AG04449 (cell line): ENCODE measurements at regions not wholly inside any gene's neighbourhood (a gene's known extent, or its start where the extent isn't known, plus 50 kb on each side); places are given as distances from the start of the nearest gene placed in this dataset.
A peak's percentile ranks its signal among the peaks of the same experiment; 100 is the strongest.

Experiments
- CTCF ChIA-PET: fragments of 350-600 bp; formaldehyde crosslinking; extraction: SDS; loops from one replicate; lab custom pipeline; 2021; ENCODE audit warnings: antibody characterized with exemption; lab: Yijun Ruan, JAX
- POLR2A ChIA-PET: fragments of 400-600, 350-600 bp; formaldehyde crosslinking; extraction: SDS; loops from one replicate; lab custom pipeline; 2020; ENCODE audit warnings: antibody characterized with exemption, inconsistent platforms; lab: Yijun Ruan, JAX
- DNase-seq: peaks from one replicate; pipeline ENCODE4 v3.0.0-alpha.2; 2010; ENCODE audit warnings: low read depth, low spot score
- H3K4me3 ChIP-seq: 2 replicates; pipeline ENCODE4 v1.5.1; 2011; ENCODE audit warnings: low read depth, mild to moderate bottlenecking, control low read depth, low read length
- TF ChIP-seq, protein P1 (sequence below): IDR thresholded peaks from one replicate; pipeline ENCODE4 v1.5.1; 2011; ENCODE audit warnings: mild to moderate bottlenecking, moderate library complexity, low read length, control low read depth, inconsistent platforms; ENCODE audit not compliant: insufficient read depth; ENCODE audit errors: missing control alignments

DNA sequence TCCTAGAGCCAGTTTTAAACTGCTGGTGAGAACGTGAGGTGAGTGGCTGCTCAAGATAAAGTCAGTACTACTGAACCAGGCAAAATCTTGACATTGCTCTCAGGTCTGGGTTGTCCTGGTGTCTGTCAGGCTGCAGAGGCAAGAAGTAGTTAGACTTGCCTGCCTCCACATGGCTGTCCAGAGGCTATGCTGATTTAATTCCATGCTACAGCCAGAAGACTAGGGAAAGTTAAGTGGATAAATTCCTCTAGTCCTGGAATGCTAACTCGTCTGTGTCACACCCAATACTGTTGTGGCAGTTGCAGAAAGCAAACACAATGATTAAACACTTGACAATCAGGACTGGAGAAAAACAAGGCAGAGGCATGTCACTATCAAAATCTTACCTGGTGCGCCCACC is 118.9 kb downstream of the ACER2 start:
- CTCF ChIA-PET = no interaction called here
- DNase-seq = no peak
- no peak overlapping the region for H3K4me3 ChIP-seq
- TF ChIP-seq, protein P1, sequence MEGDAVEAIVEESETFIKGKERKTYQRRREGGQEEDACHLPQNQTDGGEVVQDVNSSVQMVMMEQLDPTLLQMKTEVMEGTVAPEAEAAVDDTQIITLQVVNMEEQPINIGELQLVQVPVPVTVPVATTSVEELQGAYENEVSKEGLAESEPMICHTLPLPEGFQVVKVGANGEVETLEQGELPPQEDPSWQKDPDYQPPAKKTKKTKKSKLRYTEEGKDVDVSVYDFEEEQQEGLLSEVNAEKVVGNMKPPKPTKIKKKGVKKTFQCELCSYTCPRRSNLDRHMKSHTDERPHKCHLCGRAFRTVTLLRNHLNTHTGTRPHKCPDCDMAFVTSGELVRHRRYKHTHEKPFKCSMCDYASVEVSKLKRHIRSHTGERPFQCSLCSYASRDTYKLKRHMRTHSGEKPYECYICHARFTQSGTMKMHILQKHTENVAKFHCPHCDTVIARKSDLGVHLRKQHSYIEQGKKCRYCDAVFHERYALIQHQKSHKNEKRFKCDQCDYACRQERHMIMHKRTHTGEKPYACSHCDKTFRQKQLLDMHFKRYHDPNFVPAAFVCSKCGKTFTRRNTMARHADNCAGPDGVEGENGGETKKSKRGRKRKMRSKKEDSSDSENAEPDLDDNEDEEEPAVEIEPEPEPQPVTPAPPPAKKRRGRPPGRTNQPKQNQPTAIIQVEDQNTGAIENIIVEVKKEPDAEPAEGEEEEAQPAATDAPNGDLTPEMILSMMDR = no peak
- POLR2A ChIA-PET = no interaction called here

DNA sequence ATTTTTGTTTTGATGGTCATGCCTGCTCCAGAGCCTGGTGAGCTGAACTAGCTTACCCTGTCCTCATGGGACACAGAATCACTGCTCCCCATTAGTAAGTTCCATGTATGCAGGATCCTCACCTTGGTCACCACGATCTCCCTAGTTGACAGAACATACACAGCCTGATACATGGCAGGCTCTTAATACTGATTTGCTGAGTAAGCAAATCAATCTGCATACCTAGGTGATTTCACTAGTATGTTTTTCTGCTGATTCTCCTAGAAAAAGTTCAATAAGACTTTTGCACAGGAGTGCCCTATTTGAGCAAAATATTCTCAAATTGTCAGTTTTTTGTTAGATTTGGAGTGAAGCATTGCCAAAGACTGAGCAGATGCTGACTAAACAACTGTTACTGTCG is 113.7 kb downstream of the ACER2 start:
- ChIA-PET CTCF (no interaction called here), POLR2A (no interaction called here)
- H3K4me3 ChIP-seq = no peak overlapping the region
- TF ChIP-seq, protein P1 = no peak
- DNase-seq = no peak

DNA sequence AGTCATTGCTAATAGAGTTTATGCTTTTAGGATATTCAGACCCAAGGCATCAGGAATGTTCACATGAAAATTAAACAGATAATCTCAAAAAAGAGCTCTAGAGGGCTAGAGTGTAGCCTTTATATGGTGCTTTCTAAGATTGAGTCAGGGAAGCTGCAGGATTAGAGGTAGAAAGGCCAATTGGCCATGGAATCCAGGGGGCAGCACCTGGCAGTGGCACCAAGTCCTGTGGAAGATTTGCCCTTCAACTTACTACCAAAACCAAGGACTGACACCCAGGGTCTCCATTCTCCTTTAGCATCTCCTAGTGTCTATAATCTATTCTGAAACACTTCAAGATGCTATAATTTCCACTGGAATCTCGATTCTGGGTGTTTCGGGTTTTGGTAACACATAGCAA is 112.4 kb downstream of the ACER2 start:
- H3K4me3 ChIP-seq = no peak overlapping the region
- DNase-seq = no peak
- CTCF ChIA-PET = no interaction called here
- TF ChIP-seq, protein P1 = no peak
- POLR2A ChIA-PET = no interaction called here

DNA sequence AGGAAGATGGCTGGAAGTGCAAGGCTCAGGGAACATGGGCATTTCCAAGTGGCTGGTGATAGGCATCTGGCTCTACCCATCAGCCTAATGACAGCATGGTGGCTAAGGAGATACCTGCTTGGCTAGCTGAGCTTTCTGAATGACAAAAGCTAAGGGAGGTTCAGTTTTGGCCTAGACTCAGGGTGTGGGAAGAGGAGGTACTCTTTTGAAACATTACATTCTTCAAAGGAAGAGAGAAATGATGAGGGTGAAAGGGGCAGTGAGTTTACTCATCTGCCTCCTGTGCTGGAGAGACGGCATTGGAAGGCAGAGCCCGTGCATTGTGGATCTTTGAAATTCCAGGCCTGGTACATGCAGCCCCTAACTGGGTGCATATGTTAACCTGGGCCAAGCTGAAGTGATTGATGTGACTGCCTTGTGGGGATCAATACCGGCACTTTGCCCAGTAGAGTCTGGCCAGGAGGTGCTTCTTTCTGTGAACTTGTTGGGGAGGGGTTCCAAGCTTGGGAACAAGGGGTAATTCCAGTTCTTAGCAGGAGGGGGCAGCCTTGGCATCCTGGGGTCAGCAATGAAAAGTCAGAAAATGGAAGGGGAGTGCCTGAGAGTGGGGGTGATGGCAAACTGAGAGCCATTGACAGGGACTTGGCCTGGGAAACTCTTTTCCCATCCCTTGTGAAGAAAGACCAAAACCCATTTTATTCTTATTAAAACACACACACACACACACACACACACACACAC is 108.6 kb downstream of the ACER2 start:
- CTCF ChIA-PET = no interaction called here

DNA sequence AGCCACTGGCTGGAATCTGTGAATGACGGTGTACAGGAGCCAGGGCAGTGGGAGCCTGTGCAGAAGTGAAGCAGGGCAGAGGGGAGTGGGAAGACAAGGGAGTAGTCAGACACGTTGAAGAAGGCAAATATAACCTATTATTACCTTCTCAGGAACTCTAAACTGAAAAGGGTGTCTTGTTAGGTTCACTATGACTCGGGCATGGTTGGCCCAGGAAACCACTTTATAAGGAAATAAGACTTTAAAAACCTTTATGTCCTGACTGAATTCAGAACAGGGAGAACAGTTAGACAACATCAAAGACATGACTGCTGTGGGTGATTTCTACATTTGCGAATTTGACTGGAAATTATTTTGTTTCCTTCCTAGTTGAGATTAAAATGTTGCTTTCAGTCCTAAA is 107.5 kb downstream of the ACER2 start:
- POLR2A ChIA-PET = no interaction called here
- CTCF ChIA-PET = no interaction called here
- TF ChIP-seq, protein P1 = no peak
- H3K4me3 ChIP-seq = no peak overlapping the region
- no peak for DNase-seq

More for the DNA sequence above, 108.6 kb downstream of the ACER2 start:
- POLR2A ChIA-PET = no interaction called here
- no peak for DNase-seq
- H3K4me3 ChIP-seq = no peak overlapping the region
- TF ChIP-seq, protein P1 = peak; percentile 2

DNA sequence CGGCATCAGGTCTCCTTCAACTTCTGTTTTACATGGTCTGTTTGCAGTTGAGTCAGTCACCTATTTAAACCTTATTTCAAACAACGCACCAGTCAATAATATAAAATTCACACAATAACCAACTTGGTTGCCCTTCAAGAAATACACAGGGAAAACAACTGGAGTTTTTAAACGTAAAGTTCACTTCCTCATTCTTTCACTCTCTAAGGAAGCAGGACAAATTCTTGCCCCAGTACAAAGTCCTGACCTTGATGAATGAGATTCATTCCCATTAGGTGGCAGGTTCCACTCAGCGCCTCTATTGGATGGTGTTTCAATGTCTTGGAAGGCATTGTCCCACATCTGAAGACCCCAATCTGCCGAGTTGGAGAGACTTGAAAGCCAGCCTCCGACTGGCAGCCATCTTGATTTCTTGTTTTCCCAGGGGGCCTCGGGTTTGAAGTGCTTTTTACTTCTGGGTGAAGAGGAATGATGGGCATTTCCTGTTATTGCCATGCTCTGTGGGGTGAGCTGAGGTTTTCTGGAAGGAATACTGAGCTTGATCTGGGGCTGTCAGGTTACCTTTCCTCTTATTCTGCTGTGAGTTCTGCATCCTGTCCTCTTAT is 105.0 kb downstream of the ACER2 start:
- H3K4me3 ChIP-seq = no peak overlapping the region
- TF ChIP-seq, protein P1 = no peak
- CTCF ChIA-PET = no interaction called here
- no peak for DNase-seq
- POLR2A ChIA-PET = no interaction called here
